NK-92 (cell line): ENCODE measurements at regions not wholly inside any gene's neighbourhood (a gene's known extent, or its start where the extent isn't known, plus 50 kb on each side); places are given as distances from the start of the nearest gene placed in this dataset.

Experiments used
- DNase-seq: peaks from one replicate; lab custom pipeline; 2025; ENCODE audit not compliant: unreplicated experiment; lab: John Stamatoyannopoulos, UW

GRCh38 chr10:52440612-52441285, 126.7 kb downstream of the DKK1 start:
- no peak for DNase-seq

GRCh38 chr10:52442576-52442975, 128.5 kb downstream of the DKK1 start:
- DNase-seq, result no peak

- no peak for DNase-seq
Observed at GRCh38 chr10:52443419-52444388, 129.6 kb downstream of the DKK1 start.

- DNase-seq, result no peak
Observed at GRCh38 chr10:52446391-52446790, 132.3 kb downstream of the DKK1 start.

- DNase-seq, result no peak
Observed at GRCh38 chr10:52447931-52448353, 133.9 kb downstream of the DKK1 start.

GRCh38 chr10:52450762-52451291, 136.7 kb downstream of the DKK1 start:
- no peak for DNase-seq

- no peak for DNase-seq
Observed at GRCh38 chr10:52451817-52452216, 137.7 kb downstream of the DKK1 start.

GRCh38 chr10:52452600-52453493, 138.8 kb downstream of the DKK1 start:
- no peak for DNase-seq

GRCh38 chr10:52453501-52453900, 139.4 kb downstream of the DKK1 start:
- DNase-seq, result no peak

- no peak for DNase-seq
Observed at GRCh38 chr10:52454491-52454890, 140.4 kb downstream of the DKK1 start.

GRCh38 chr10:52455098-52455497, 141.0 kb downstream of the DKK1 start:
- no peak for DNase-seq

- DNase-seq, result no peak
Observed at GRCh38 chr10:52459097-52459496, 145.0 kb downstream of the DKK1 start.

- DNase-seq, result no peak
Observed at GRCh38 chr10:52463826-52464225, 149.7 kb downstream of the DKK1 start.

- no peak for DNase-seq
Observed at GRCh38 chr10:52464368-52465124, 150.5 kb downstream of the DKK1 start.

- no peak for DNase-seq
Observed at GRCh38 chr10:52465202-52465601, 151.1 kb downstream of the DKK1 start.

GRCh38 chr10:52466464-52466863, 152.4 kb downstream of the DKK1 start:
- DNase-seq, result no peak

- no peak for DNase-seq
Observed at GRCh38 chr10:52469970-52470705, 156.1 kb downstream of the DKK1 start.

GRCh38 chr10:52472406-52473146, 158.5 kb downstream of the DKK1 start:
- DNase-seq, result no peak

GRCh38 chr10:52474265-52474664, 160.2 kb downstream of the DKK1 start:
- no peak for DNase-seq
